GM04504 (cell line): ENCODE measurements at regions not wholly inside any gene's neighbourhood (a gene's known extent, or its start where the extent isn't known, plus 50 kb on each side); places are given as distances from the start of the nearest gene placed in this dataset.

Experiments used
- DNase-seq: peaks from one replicate; pipeline ENCODE4 v3.0.0-alpha.2; 2012; ENCODE audit warnings: low read depth

GRCh38 chr6:156131221-156131903 is 645.8 kb upstream of the ARID1B start:
- DNase-seq: no peak

GRCh38 chr6:156126535-156126934 is 650.6 kb upstream of the ARID1B start:
- no peak for DNase-seq

- no peak for DNase-seq
Observed at GRCh38 chr6:156125844-156126243, 651.3 kb upstream of the ARID1B start.

GRCh38 chr6:156123731-156124130 is 653.4 kb upstream of the ARID1B start:
- DNase-seq: no peak

- DNase-seq: no peak
Observed at GRCh38 chr6:156121973-156122372, 655.2 kb upstream of the ARID1B start.

GRCh38 chr6:156114541-156114940 is 658.9 kb upstream of the NOX3 start:
- DNase-seq: no peak

GRCh38 chr6:156113631-156114030 is 658.0 kb upstream of the NOX3 start:
- DNase-seq: no peak

GRCh38 chr6:156111913-156112312 is 656.3 kb upstream of the NOX3 start:
- DNase-seq: no peak

GRCh38 chr6:156110249-156110648 is 654.6 kb upstream of the NOX3 start:
- DNase-seq: no peak

- DNase-seq: no peak
Observed at GRCh38 chr6:156109713-156110112, 654.1 kb upstream of the NOX3 start.

- no peak for DNase-seq
Observed at GRCh38 chr6:156107624-156108101, 652.0 kb upstream of the NOX3 start.

GRCh38 chr6:156102129-156102528 is 646.5 kb upstream of the NOX3 start:
- no peak for DNase-seq

- no peak for DNase-seq
Observed at GRCh38 chr6:156098839-156099238, 643.2 kb upstream of the NOX3 start.

GRCh38 chr6:156087487-156087886 is 631.8 kb upstream of the NOX3 start:
- DNase-seq: no peak

GRCh38 chr6:156082012-156082411 is 626.4 kb upstream of the NOX3 start:
- DNase-seq: no peak

- DNase-seq: no peak
Observed at GRCh38 chr6:156080371-156080770, 624.7 kb upstream of the NOX3 start.

- DNase-seq: no peak
Observed at GRCh38 chr6:156068881-156069280, 613.2 kb upstream of the NOX3 start.

GRCh38 chr6:156065849-156066248 is 610.2 kb upstream of the NOX3 start:
- no peak for DNase-seq

- no peak for DNase-seq
Observed at GRCh38 chr6:156062091-156062563, 606.5 kb upstream of the NOX3 start.

GRCh38 chr6:156061465-156061864 is 605.8 kb upstream of the NOX3 start:
- no peak for DNase-seq

GRCh38 chr6:156060013-156060412 is 604.4 kb upstream of the NOX3 start:
- no peak for DNase-seq

- DNase-seq: no peak
Observed at GRCh38 chr6:156058356-156058755, 602.7 kb upstream of the NOX3 start.

- DNase-seq: no peak
Observed at GRCh38 chr6:156057869-156058268, 602.2 kb upstream of the NOX3 start.

- DNase-seq: no peak
Observed at GRCh38 chr6:156056085-156056484, 600.4 kb upstream of the NOX3 start.
